ENCODE measurements at regions not wholly inside any gene's neighbourhood (a gene's known extent, or its start where the extent isn't known, plus 50 kb on each side); places are given as distances from the start of the nearest gene placed in this dataset.

- H3K9me3 ChIP-seq (ENCODE audit: control insufficient read depth, insufficient read depth, low read depth, low read length): no peaks in the 10 kb centered on the region
- H3K4me1 ChIP-seq (ENCODE audit: control insufficient read depth, insufficient read depth, low read length): peaks cover 5% of the 10 kb centered on the region
- no peak overlapping the region for H3K9ac ChIP-seq (ENCODE audit: low read length)
These were observed 406.2 kb downstream of the MBD2 start for GRCh38 chr18:53817976-53818950.

GRCh38 chr18:53800171-53800570 lies 424.3 kb downstream of the MBD2 start:
- Histone ChIP-seq H3K27ac (ENCODE audit: low read depth, low read length) (no peak overlapping the region), H3K9ac (ENCODE audit: low read length) (no peak overlapping the region), H3K4me3 (ENCODE audit: low read depth, low read length) (no peak overlapping the region), H3K36me3 (ENCODE audit: control insufficient read depth, insufficient read depth, low read length) (no peaks in the 10 kb centered on the region), H3K27me3 (ENCODE audit: control insufficient read depth, insufficient read depth, low read length) (no peaks in the 10 kb centered on the region), H3K4me1 (ENCODE audit: control insufficient read depth, insufficient read depth, low read length) (no peaks in the 10 kb centered on the region), H3K9me3 (ENCODE audit: control insufficient read depth, insufficient read depth, low read depth, low read length) (no peaks in the 10 kb centered on the region)

More at GRCh38 chr18:53817976-53818950, 406.2 kb downstream of the MBD2 start:
- H3K36me3 ChIP-seq (ENCODE audit: control insufficient read depth, insufficient read depth, low read length): no peaks in the 10 kb centered on the region
- no peaks in the 10 kb centered on the region for H3K27me3 ChIP-seq (ENCODE audit: control insufficient read depth, insufficient read depth, low read length)
- H3K27ac ChIP-seq (ENCODE audit: low read depth, low read length): no peak overlapping the region
- no peak overlapping the region for H3K4me3 ChIP-seq (ENCODE audit: low read depth, low read length)

- Histone ChIP-seq H3K27ac (ENCODE audit: low read depth, low read length) (no peak overlapping the region), H3K9ac (ENCODE audit: low read length) (no peak overlapping the region)
These were observed 425.3 kb downstream of the MBD2 start for GRCh38 chr18:53799134-53799533.

GRCh38 chr18:53798516-53798915 lies 426.0 kb downstream of the MBD2 start:
- no peak overlapping the region for H3K27ac ChIP-seq (ENCODE audit: low read depth, low read length)
- H3K9ac ChIP-seq (ENCODE audit: low read length): no peak overlapping the region
- no peak overlapping the region for H3K4me3 ChIP-seq (ENCODE audit: low read depth, low read length)
- H3K4me1 ChIP-seq (ENCODE audit: control insufficient read depth, insufficient read depth, low read length): no peaks in the 10 kb centered on the region
- H3K36me3 ChIP-seq (ENCODE audit: control insufficient read depth, insufficient read depth, low read length): no peaks in the 10 kb centered on the region
- H3K9me3 ChIP-seq (ENCODE audit: control insufficient read depth, insufficient read depth, low read depth, low read length): no peaks in the 10 kb centered on the region
- no peaks in the 10 kb centered on the region for H3K27me3 ChIP-seq (ENCODE audit: control insufficient read depth, insufficient read depth, low read length)

More at GRCh38 chr18:53799134-53799533, 425.3 kb downstream of the MBD2 start:
- Histone ChIP-seq H3K9me3 (ENCODE audit: control insufficient read depth, insufficient read depth, low read depth, low read length) (no peaks in the 10 kb centered on the region), H3K27me3 (ENCODE audit: control insufficient read depth, insufficient read depth, low read length) (no peaks in the 10 kb centered on the region), H3K4me1 (ENCODE audit: control insufficient read depth, insufficient read depth, low read length) (no peaks in the 10 kb centered on the region), H3K4me3 (ENCODE audit: low read depth, low read length) (no peak overlapping the region), H3K36me3 (ENCODE audit: control insufficient read depth, insufficient read depth, low read length) (no peaks in the 10 kb centered on the region)

- Histone ChIP-seq H3K27ac (ENCODE audit: low read depth, low read length) (no peak overlapping the region), H3K27me3 (ENCODE audit: control insufficient read depth, insufficient read depth, low read length) (no peaks in the 10 kb centered on the region), H3K36me3 (ENCODE audit: control insufficient read depth, insufficient read depth, low read length) (no peaks in the 10 kb centered on the region), H3K9ac (ENCODE audit: low read length) (no peak overlapping the region), H3K4me3 (ENCODE audit: low read depth, low read length) (no peak overlapping the region), H3K4me1 (ENCODE audit: control insufficient read depth, insufficient read depth, low read length) (no peaks in the 10 kb centered on the region), H3K9me3 (ENCODE audit: control insufficient read depth, insufficient read depth, low read depth, low read length) (no peaks in the 10 kb centered on the region)
These were observed 426.4 kb downstream of the MBD2 start for GRCh38 chr18:53797998-53798495.

GRCh38 chr18:53796040-53796729 lies 428.3 kb downstream of the MBD2 start:
- no peak overlapping the region for H3K9ac ChIP-seq (ENCODE audit: low read length)
- H3K27ac ChIP-seq (ENCODE audit: low read depth, low read length): no peak overlapping the region
- no peaks in the 10 kb centered on the region for H3K9me3 ChIP-seq (ENCODE audit: control insufficient read depth, insufficient read depth, low read depth, low read length)

GRCh38 chr18:53795610-53796009 lies 428.9 kb downstream of the MBD2 start:
- H3K9ac ChIP-seq (ENCODE audit: low read length): no peak overlapping the region
- no peak overlapping the region for H3K27ac ChIP-seq (ENCODE audit: low read depth, low read length)
- H3K9me3 ChIP-seq (ENCODE audit: control insufficient read depth, insufficient read depth, low read depth, low read length): no peaks in the 10 kb centered on the region
- H3K4me1 ChIP-seq (ENCODE audit: control insufficient read depth, insufficient read depth, low read length): no peaks in the 10 kb centered on the region
- H3K4me3 ChIP-seq (ENCODE audit: low read depth, low read length): no peak overlapping the region
- no peaks in the 10 kb centered on the region for H3K36me3 ChIP-seq (ENCODE audit: control insufficient read depth, insufficient read depth, low read length)
- no peaks in the 10 kb centered on the region for H3K27me3 ChIP-seq (ENCODE audit: control insufficient read depth, insufficient read depth, low read length)

More at GRCh38 chr18:53796040-53796729, 428.3 kb downstream of the MBD2 start:
- no peaks in the 10 kb centered on the region for H3K4me1 ChIP-seq (ENCODE audit: control insufficient read depth, insufficient read depth, low read length)
- no peak overlapping the region for H3K4me3 ChIP-seq (ENCODE audit: low read depth, low read length)
- H3K27me3 ChIP-seq (ENCODE audit: control insufficient read depth, insufficient read depth, low read length): no peaks in the 10 kb centered on the region
- no peaks in the 10 kb centered on the region for H3K36me3 ChIP-seq (ENCODE audit: control insufficient read depth, insufficient read depth, low read length)

GRCh38 chr18:53795061-53795460 lies 429.4 kb downstream of the MBD2 start:
- Histone ChIP-seq H3K27ac (ENCODE audit: low read depth, low read length) (no peak overlapping the region), H3K4me3 (ENCODE audit: low read depth, low read length) (no peak overlapping the region), H3K4me1 (ENCODE audit: control insufficient read depth, insufficient read depth, low read length) (no peaks in the 10 kb centered on the region), H3K27me3 (ENCODE audit: control insufficient read depth, insufficient read depth, low read length) (no peaks in the 10 kb centered on the region), H3K9me3 (ENCODE audit: control insufficient read depth, insufficient read depth, low read depth, low read length) (no peaks in the 10 kb centered on the region), H3K36me3 (ENCODE audit: control insufficient read depth, insufficient read depth, low read length) (no peaks in the 10 kb centered on the region), H3K9ac (ENCODE audit: low read length) (no peak overlapping the region)

- no peak overlapping the region for H3K4me3 ChIP-seq (ENCODE audit: low read depth, low read length)
- no peak overlapping the region for H3K27ac ChIP-seq (ENCODE audit: low read depth, low read length)
- no peaks in the 10 kb centered on the region for H3K27me3 ChIP-seq (ENCODE audit: control insufficient read depth, insufficient read depth, low read length)
- H3K36me3 ChIP-seq (ENCODE audit: control insufficient read depth, insufficient read depth, low read length): no peaks in the 10 kb centered on the region
- no peaks in the 10 kb centered on the region for H3K4me1 ChIP-seq (ENCODE audit: control insufficient read depth, insufficient read depth, low read length)
- no peak overlapping the region for H3K9ac ChIP-seq (ENCODE audit: low read length)
- no peaks in the 10 kb centered on the region for H3K9me3 ChIP-seq (ENCODE audit: control insufficient read depth, insufficient read depth, low read depth, low read length)
These were observed 431.7 kb downstream of the MBD2 start for GRCh38 chr18:53792762-53793161.

- Histone ChIP-seq H3K27me3 (ENCODE audit: control insufficient read depth, insufficient read depth, low read length) (no peaks in the 10 kb centered on the region), H3K4me3 (ENCODE audit: low read depth, low read length) (no peak overlapping the region), H3K27ac (ENCODE audit: low read depth, low read length) (no peak overlapping the region), H3K4me1 (ENCODE audit: control insufficient read depth, insufficient read depth, low read length) (no peaks in the 10 kb centered on the region), H3K9me3 (ENCODE audit: control insufficient read depth, insufficient read depth, low read depth, low read length) (no peaks in the 10 kb centered on the region), H3K36me3 (ENCODE audit: control insufficient read depth, insufficient read depth, low read length) (no peaks in the 10 kb centered on the region), H3K9ac (ENCODE audit: low read length) (no peak overlapping the region)
These were observed 433.7 kb downstream of the MBD2 start for GRCh38 chr18:53790786-53791185.
